Head of caudate nucleus (tissue), 42 donors: ENCODE measurements at regions not wholly inside any gene's neighbourhood (a gene's known extent, or its start where the extent isn't known, plus 50 kb on each side); places are given as distances from the start of the nearest gene placed in this dataset.
A peak's percentile ranks its signal among the peaks of the same experiment; 100 is the strongest.

ENCODE experiments used
- DNase-seq, 42 donors: peaks; one replicate each; pipeline versions ENCODE4 v3.0.0 to v3.0.0-alpha.2; 2020 to 2021; ENCODE audit warnings: mixed read lengths in 7 of 42
- intact Hi-C: fragments of 100-400 bp; cut with DNase I; formaldehyde crosslinking; loops from one replicate; pipeline ENCODE4 v1.15.0; 2022

DNA sequence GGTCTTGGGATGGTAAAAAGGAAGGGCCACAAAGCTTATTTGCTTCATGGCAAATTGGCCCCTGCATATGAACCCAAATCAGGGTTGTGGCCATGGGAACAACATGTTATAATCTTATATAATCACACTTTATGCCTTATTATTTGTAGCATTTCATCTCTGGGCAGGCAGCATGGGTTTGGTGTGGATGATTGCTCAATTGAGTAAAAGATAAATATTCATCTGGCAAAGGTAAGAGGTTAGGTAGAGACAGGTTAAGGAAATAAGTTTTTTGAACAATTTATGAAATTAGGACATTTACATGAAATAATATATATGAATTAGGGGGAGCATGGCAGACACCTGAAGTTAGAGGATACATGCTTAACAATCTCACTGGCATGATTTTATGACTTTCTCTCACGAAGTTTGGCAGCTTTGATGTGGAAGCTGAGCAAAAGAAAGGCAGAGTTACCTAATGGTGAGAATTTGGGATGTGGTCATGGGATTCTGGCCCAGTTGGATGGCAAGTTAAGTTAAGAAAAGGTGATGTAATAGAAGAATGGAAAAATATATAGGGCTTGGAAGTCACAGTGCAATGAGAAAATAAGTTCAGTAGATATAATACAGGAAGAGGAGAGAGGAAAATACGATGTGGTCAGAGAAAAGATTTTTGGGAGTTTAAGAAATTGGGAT is 88.1 kb upstream of the FAM3C start:
- intact Hi-C loops: no loop called here
- no peak for DNase-seq

DNA sequence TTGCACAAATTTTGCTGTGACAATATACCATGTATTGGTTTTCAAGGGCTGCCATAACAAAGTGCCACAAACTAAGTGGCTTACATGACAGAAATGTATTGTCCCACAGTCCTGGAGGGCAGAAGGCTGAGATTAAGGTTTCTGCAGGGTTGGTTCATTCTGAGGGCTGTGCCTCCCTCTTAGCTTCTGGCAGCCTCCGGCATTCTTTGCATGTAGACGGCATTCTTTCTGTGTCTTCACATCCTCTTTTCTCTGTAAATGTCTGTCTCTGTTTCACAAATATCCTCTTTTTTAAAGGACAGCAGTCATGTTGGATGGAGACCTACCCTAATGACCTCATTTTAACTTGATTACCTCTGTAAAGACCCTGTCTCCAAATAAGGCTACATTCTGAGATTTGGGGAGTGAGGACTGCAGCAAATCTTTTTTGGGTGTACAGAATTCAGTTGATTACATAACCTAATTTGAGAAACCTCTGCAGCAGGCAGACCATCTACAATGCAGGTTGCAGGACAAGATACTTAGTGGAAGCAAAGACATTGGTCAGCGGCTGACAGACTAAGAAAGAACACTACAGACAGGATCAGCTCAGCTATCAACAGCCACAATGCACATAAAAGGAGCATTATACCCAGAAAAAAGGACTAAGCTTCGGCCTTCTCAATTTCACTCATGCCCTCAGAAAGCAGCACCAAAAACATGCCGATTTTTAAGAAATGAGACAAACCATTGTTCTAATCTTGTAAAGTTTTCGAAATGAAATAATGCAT is 84.6 kb upstream of the FAM3C start:
- peak in 1 of 42 donors; percentile 5 for DNase-seq
- intact Hi-C loops: no loop called here

DNA sequence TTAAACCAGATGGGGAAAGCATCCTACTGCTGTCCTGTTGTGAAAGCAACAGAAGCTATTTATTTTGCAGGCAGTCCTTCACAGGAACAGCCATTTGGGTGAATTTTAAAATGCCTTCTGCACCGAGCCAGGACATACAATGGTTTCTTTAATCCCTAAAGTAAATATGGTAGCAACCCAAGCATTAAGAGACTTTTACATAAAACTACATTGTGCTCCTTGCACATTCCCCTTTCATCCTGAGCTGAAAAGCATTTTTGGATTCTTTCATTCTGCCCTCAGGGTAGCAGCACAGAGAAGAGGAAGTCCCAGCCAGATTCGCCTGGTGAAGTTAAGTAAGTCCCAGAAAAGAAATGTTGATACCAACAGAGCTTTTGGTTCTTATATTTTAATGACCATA is 84.0 kb upstream of the FAM3C start:
- peak in 1 of 42 donors; percentile 11 for DNase-seq
- intact Hi-C loops: no loop called here

DNA sequence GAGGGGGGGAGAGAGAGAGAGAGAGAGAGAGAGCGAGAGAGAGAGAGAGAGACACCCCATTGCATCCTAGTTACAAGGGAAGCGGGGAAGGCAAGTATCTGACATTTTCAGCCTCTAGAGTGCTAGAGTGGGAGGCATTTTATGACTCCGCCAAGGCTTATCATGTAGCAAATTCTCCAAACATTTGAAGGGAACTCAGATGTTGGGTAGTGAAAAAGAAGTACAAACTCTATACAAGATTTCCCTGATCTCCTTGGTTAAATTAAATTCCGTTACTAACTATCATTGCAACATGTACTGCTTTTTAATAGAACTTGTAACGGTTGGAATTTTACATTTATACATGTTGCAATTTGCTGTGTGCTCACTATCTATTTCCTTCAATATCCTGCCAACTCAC is 83.4 kb upstream of the FAM3C start:
- DNase-seq: peak in 1 of 42 donors; percentile 4
- intact Hi-C loops: no loop called here

DNA sequence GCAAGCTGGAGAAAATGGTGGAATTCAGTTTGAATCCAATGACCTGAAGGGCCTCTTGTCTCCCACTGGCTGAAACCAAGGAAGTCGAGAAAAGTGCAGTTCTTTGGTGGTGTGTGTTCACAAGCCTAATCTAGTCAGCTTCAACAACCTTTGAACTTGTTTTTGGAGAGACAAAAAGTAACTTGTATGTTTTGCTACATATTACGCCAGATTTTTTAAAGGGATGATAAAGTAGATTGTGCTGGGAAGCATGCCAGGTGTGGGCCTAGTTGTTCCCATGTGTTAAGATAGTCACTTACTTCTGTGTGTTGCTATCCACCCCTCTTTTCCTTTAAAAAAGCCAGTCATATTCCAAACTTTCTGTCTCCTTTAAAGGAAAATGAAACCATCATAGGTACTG is 79.7 kb upstream of the FAM3C start:
- intact Hi-C loops: no loop called here
- no peak for DNase-seq

DNA sequence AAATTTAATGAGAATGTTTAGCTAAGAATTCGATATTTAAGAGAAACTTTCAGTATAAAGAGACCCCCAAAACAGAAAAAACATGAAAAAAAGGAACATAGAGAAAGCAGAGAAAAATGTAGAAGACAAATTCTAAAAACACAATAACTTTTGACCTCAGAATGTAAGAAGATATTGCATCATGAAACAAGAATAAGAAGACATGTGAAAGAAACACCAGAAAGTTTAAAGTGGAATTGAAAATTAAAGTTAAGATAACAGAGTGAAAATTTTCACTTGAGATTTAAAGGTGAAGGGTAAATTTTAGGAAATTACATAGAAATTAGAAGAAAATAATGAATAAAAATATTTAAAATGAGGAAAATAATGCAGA is 78.2 kb upstream of the FAM3C start:
- intact Hi-C loops: no loop called here
- no peak for DNase-seq

DNA sequence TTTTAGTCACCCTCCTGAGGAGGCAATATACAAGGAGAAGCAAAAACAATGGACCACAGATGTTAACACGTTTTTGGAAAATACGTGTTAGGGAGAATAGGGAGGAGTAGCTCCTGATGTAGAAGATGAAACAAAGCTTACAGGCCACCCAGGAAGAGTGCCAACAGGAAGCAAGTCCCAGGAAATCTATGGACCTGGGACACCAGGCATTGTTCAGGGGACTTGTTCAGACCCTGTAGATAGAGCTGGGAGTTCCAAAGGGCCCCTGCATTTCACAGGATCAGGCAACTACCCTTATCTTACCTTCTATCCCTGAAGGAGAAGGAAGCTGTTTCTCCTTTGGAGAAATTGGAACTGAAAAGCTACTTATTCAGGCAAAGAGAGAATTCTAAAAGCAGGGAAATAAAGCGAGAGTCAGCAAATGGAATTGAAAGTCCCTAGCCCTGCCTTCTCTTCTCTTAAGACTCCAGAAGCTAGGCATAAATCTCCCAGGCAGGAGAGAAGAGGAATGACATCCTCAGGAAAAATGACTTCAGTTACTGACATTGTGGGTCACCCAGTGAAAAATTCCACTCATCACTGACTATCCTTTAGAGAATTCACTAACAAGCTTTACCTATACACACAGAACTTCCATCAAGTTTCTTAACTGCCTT is 77.7 kb upstream of the FAM3C start:
- no peak for DNase-seq
- intact Hi-C loops: no loop called here

DNA sequence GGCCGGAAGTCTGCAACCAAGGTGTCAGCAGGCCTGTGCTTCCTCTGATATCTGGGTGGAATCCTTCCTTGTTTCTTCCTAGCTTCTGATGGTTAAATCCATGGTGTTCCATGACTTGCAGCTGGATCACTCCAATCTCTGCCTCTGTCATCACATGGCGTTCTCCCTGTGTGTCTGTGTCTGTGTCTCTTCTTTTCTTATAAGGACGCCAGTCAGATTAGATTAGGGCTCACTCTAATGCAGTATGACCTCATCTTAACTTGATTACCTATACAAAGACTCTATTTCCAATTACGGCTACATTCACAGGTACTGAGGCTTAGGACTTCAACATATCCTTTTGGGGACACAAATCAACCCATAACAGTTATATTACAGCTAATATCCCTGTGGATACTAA is 70.3 kb upstream of the FAM3C start:
- no peak for DNase-seq
- intact Hi-C loops: no loop called here

DNA sequence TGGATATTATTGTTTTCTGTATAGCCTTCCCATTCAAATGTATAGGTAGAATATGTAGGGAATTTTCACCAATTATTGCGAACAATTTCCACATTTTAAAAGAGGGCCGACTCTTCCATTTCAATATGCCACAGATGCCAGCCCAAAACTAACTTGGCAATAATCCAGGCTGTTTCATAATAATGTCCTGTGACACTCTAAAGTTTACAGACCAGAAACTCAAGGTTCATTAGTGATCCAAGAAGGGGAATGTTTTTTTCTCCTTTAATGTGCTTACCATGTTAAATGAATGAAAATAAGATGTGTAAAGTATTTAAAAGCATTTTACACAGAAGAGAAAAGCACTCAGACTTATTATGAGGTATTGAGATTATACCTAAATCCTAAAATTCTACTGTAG is 63.0 kb upstream of the FAM3C start:
- intact Hi-C loops: no loop called here

DNA sequence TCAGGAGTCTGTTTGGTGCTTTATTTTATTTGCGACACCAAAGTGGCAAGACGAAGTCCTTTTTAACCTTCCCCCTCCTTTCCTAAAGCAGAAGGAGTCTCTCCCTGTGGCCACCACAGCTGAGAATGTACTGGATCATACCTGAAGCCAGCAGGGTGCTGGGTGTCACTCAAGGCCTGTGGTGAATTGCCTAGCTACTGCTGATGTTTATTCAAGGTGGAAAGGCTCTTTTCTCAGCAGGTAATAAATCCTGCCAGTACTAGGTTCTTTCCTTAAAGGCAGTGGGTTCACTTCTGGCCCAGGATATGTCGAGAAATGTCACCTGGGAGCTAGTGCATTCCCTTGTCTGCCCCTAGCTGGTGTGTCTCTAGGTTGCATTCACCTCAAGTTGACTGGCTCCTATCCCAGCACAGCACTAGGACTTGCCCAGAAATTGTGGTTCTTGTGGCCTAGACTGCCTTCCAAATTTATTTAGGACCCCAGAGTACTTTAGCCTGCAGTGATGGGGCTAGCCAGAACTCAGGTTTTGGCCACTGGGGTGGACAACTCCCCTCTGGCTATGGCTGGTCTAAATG is 60.8 kb upstream of the FAM3C start:
- intact Hi-C loops: no loop called here
- no peak for DNase-seq

More for the DNA sequence above, 63.0 kb upstream of the FAM3C start:
- DNase-seq: no peak

DNA sequence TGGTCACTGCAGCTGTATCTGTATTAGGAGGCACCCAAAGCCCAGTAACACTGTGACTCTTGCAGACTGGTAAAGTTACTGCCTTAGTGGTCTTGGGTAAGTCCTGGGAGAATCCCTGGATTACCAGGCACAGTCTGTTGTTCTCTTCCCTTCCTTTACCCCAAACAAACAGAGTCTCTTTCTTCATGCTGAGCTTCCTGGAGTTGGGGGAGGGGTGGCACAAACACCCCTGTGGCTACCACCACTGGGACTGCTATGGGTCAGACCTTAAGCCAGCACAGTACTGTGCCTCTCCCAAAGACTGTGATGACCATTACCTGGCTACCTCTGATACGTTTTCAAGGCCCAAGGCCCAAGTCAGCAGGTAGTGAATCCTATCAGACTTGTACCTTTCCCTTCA is 59.9 kb upstream of the FAM3C start:
- no peak for DNase-seq
- intact Hi-C loops: no loop called here

DNA sequence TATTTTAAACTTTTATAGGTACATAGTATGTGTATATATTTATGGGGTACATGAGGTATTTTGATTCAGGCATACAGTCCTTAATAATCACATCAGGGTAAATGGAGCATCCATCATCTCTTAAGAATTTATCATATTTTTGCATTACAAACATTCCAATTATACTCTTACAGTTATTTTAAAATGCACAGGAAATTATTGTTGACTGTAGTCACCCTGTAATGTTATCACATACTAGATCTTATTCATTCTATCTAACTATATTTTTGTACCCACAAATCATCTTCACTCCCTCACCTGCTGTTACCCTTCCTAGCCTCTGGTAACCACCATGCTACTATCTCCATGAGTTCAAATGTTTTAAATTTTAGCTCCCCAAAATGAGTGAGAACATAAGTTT is 56.3 kb upstream of the FAM3C start:
- intact Hi-C loops: no loop called here
- no peak for DNase-seq

DNA sequence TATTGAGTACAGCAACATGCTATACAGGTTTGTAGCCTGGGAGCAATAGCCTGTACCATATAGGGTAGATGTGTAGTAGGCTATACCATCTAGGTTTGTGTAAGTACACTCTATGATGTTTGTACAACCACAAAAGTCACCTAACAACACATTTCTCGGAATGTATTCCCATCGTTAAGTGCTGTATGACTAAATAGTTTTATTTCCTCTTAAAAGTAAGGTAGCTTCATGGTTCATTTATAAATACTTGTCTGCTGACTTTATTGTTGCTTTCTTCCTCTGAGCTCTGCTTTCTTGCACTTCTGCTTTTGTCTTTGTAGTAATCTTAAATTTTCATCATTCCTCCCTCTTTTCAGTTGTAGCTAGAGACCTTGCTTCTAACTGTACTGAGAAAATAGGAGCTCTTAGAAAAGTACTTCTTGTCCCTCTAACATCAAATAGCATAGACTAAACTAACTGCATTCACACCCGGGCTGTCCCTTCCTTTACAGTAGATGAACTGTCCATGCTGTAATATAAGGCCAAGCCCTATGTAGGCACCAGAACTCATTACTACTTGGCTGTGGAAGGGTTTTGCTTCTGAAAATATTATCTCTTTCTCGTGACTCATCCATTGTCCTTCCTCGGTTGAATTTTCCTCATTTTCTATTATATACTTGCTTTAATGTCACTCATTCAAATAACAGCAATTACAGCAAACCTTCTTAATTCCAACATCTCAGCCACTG is 55.4 kb upstream of the FAM3C start:
- DNase-seq: no peak
- intact Hi-C loops: no loop called here

DNA sequence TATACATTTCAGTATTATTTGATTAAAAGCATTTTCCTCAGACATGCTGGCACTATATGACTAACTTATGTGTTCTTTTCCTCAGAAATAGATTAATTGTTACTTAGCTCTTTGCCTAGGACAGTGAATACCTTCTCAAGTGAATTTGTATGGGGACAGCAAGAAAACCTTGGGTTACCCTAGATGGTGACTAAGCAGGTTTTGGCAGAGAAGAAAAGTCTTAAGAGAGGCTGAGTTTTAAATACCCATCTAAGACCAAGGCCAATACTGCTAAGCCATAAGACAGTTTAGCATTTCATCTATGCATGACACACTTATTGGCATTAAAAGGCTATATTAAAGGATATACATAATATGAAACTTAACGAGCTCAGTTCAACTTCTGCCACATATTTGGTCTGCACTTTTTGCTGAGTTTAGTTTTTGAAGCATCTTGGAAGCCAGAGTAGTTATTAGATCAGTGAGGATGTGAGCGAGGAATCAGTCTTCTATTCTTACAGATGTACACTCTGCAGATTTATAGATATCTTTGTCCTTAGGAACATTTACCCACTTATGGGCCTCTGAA is 54.6 kb upstream of the FAM3C start:
- intact Hi-C loops: no loop called here

DNA sequence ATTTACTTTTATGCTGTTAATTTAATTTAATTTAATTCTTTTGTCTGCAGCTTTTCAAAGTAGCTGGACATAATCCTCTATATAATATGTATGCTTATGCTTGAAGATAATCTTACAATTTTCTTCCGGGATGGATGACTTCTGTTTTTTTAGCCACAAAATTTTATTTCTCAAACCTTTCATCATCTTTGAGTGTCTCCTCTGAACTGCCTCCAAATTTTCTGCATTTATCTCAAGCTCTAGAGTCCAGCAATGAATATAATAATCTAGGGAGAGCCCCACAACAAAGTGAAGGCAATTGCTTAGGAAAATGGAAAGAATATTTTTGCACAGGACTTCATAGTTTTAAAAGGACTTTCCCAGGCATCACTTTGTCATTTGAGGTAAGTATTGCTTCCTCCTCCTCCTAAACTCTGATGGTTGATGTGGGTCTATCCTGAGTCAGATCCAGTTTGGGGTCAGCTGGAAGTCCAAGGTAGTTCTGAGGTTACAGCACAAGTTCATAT is 53.7 kb upstream of the FAM3C start:
- DNase-seq: no peak
- intact Hi-C loops: no loop called here

More for the DNA sequence above, 54.6 kb upstream of the FAM3C start:
- no peak for DNase-seq

DNA sequence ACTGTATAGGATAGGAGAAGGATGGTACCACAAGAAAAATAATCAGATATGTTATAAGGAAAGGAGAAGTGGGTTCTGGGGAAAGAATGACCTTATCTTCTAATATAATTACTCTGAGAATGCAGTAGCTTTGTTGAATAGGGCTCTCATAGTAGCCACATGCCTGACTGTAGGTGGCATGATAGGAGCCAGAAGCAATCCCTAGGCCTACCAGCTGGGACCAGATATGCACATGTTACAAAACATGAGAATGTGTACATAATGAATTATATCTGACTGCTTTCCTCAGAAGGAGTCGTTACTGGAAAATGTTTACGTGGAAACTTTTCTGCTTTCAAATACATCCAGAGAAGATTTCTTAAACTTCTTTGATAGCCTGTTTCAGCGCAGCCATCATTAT is 53.2 kb upstream of the FAM3C start:
- intact Hi-C loops: no loop called here
- DNase-seq: no peak

DNA sequence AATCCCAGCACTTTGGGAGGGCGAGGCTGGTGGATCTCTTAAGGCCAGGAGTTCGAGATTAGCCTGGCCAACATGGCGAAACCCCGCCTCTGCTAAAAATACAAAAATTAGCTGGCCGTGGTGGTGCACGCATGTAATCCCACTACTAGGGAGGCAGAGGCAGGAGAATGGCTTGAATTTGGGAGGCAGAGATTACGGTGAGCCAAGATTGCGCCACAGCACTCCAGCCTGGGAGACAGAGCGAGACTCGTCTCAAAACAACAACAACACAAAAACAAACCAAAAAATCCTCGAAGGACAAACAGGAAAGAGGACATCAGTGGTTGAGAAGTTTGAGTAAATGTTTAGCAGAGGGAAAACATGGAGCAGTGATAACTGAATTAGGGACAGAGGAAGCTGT is 52.3 kb upstream of the FAM3C start:
- intact Hi-C loops: no loop called here
- no peak for DNase-seq

DNA sequence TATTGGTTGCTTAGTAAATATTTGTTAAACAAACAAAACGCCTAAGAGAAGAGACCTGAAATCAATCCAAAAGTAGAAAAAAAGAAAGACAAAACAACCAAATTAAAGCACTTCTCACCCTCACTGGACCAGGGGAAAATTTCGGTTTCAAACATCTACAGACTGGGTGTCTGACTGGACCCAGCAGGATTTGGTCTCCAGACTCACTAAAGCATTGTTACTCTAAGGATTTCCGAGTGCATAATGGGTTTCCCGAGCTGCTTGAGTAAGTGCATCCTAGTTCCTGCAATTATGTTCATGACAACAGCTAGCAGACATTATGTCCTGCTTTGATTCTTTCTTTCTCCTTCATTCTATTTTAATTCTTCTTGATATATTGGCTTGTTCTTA is 51.8 kb upstream of the FAM3C start:
- no peak for DNase-seq
- intact Hi-C loops: no loop called here

DNA sequence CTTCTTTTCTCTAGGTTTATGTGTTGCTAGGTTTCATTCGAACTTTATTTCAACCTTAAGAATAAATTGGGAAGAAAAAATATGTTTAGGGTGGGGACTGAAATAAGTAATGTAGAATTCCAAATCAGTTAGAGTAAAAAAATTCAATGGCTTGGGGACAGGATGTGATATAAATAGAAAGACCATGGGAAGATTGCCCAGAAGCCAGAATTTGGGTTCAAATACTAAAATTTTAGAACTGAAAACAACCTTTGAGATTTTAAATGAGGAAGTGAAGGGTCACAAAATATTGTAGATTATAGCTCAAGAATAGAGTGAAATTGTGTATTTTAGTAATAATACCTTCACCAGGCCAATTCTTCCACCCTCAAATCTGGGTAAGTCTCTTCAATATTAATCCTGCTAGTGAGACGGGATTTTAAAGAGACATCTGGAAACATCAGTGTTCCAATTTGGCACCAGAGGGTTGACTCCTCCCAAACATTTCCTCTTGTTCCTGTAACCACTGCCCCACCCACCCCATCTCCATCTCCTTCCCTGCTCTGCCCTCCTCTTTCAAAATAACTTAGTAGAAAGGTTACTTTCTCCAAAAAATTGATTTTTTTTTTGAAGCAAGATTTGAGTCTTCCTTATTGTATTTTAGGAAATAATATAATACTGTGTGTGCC is 51.3 kb upstream of the FAM3C start:
- no peak for DNase-seq
- intact Hi-C loops: no loop called here
